ENCODE measurements at regions not wholly inside any gene's neighbourhood (a gene's known extent, or its start where the extent isn't known, plus 50 kb on each side); places are given as distances from the start of the nearest gene placed in this dataset.

GRCh38 chr1:108082001-108082400 is 117.0 kb upstream of the VAV3 start:
- no peak for TF ChIP-seq CTCF (conservative IDR thresholded peaks at IDR 0.05; ENCODE audit: low read depth, low read length)
- TF ChIP-seq MAFK (IDR thresholded peaks at IDR 0.05; ENCODE audit: low read depth, low read length): no peak
- no peak for TF ChIP-seq BHLHE40 (IDR thresholded peaks at IDR 0.05; ENCODE audit: low read depth, low read length)
- TF ChIP-seq POLR2A (IDR thresholded peaks at IDR 0.05; ENCODE audit: low read depth, low read length): no peak
- no peak for TF ChIP-seq RFX5 (IDR thresholded peaks at IDR 0.05; ENCODE audit: low read depth, low read length)
- no peak for TF ChIP-seq RCOR1 (IDR thresholded peaks at IDR 0.05; ENCODE audit: insufficient replicate concordance, low read length)
- no peak for TF ChIP-seq USF2 (IDR thresholded peaks at IDR 0.05; ENCODE audit: low read depth, low read length)
- TF ChIP-seq MXI1 (IDR thresholded peaks at IDR 0.05; ENCODE audit: borderline replicate concordance, low read depth, low read length): no peak
- TF ChIP-seq SMC3 (IDR thresholded peaks at IDR 0.05; ENCODE audit: low read depth, low read length): no peak
- no peak for TF ChIP-seq CEBPB (IDR thresholded peaks at IDR 0.05; ENCODE audit: low read depth, low read length)
- no peak for TF ChIP-seq RAD21 (IDR thresholded peaks at IDR 0.05; ENCODE audit: low read length)
- no peak for TF ChIP-seq FOS (IDR thresholded peaks at IDR 0.05; ENCODE audit: low read depth, low read length)
- TF ChIP-seq ELK1 (IDR thresholded peaks at IDR 0.05; ENCODE audit: borderline replicate concordance, low read depth, low read length): no peak
